Hepatocyte (in vitro differentiated cells): ENCODE measurements at regions not wholly inside any gene's neighbourhood (a gene's known extent, or its start where the extent isn't known, plus 50 kb on each side); places are given as distances from the start of the nearest gene placed in this dataset.
"Not testable (repeated sequence)": the region's sequence is repeated elsewhere in the genome, so short reads cannot be mapped to it uniquely, and the experiment has no call there.

Experiments used
- DNase-seq: peaks from one replicate; pipeline ENCODE4 v3.0.0-alpha.2; 2016; ENCODE audit warnings: low spot score
- H2AFZ ChIP-seq: fragments of 200-600 bp; sonication (generic); 2 replicates; pipeline ENCODE4 v1.6.0; 2016; ENCODE audit warnings: antibody characterized with exemption, mild to moderate bottlenecking
- H3K27ac ChIP-seq: fragments of 200-600 bp; sonication (generic); 2 replicates; pipeline ENCODE4 v1.5.1; 2016; ENCODE audit warnings: mild to moderate bottlenecking
- H3K27me3 ChIP-seq: fragments of 200-600 bp; sonication (generic); 2 replicates; pipeline ENCODE4 v1.6.1; 2016
- H3K36me3 ChIP-seq: fragments of 200-600 bp; sonication (generic); replicated peaks from 2 replicates; pipeline ENCODE4 v1.5.1; 2016; ENCODE audit warnings: low read depth; ENCODE audit not compliant: insufficient read depth
- H3K4me1 ChIP-seq: fragments of 200-600 bp; sonication (generic); 2 replicates; pipeline ENCODE4 v1.5.1; 2016; ENCODE audit warnings: mild to moderate bottlenecking, moderate library complexity; ENCODE audit not compliant: insufficient read depth
- H3K4me2 ChIP-seq: fragments of 200-600 bp; sonication (generic); 2 replicates; pipeline ENCODE4 v1.6.0; 2016
- H3K4me3 ChIP-seq: fragments of 200-600 bp; sonication (generic); 2 replicates; pipeline ENCODE4 v1.5.1; 2016; ENCODE audit warnings: mild to moderate bottlenecking
- H3K79me2 ChIP-seq: fragments of 200-600 bp; sonication (generic); 2 replicates; pipeline ENCODE4 v1.6.0; 2017; ENCODE audit warnings: mild to moderate bottlenecking
- H3K9me2 ChIP-seq: fragments of 200-600 bp; sonication (generic); replicated peaks from 2 replicates; pipeline ENCODE4 v1.6.0; 2017; ENCODE audit warnings: mild to moderate bottlenecking; ENCODE audit not compliant: insufficient read depth
- H3K9me3 ChIP-seq: fragments of 200-600 bp; sonication (generic); 2 replicates; pipeline ENCODE4 v1.5.1; 2016; ENCODE audit warnings: low read depth, mild to moderate bottlenecking
- H4K20me1 ChIP-seq: fragments of 200-600 bp; sonication (generic); 2 replicates; pipeline ENCODE4 v1.6.0; 2016; ENCODE audit warnings: mild to moderate bottlenecking; ENCODE audit not compliant: insufficient read depth, poor library complexity, severe bottlenecking
- WGBS: methylation state at CpG from one replicate; pipeline ENCODE4 v1.1.6; 2016; ENCODE audit warnings: low lambda C conversion rate; ENCODE audit errors: missing lambda C conversion rate; 5-methylcytosine and 5-hydroxymethylcytosine counted together
- TF ChIP-seq, protein P1 (sequence below): fragments of 200-600 bp; sonication (generic); IDR thresholded peaks from 2 replicates; pipeline ENCODE4 v1.5.1; 2016; ENCODE audit warnings: antibody characterized with exemption, mild to moderate bottlenecking; ENCODE audit not compliant: poor library complexity

GRCh38 chr1:120308940-120309578, 105.8 kb upstream of the NBPF8 start:
- WGBS: no CpG with 5 or more reads among the region's 1 CpG
- H2AFZ ChIP-seq, H3K36me3 ChIP-seq, H3K4me3 ChIP-seq, H3K9me3 ChIP-seq, H3K4me1 ChIP-seq, DNase-seq, H3K79me2 ChIP-seq, H3K9me2 ChIP-seq, H3K27ac ChIP-seq, H4K20me1 ChIP-seq, H3K4me2 ChIP-seq, H3K27me3 ChIP-seq: not testable (repeated sequence)

DNA sequence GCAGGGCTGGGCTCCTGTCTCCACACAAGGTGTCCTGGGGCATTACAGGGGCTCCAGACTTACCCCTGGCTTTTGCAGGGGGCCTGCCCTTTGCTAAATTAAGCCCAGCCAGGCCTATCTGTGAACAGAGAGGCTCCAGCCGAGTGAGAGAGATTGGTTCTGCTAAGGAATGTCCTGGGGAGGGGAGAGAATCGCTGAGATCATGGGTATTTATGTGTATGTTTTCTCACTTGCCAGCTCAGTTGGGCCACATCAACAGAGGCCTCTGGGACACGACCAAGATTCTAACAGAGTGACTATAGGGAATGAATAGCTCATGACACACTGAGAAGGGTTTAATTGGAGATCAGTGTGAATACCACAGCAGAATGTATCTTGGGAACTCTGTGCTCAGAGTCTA, 109.8 kb upstream of the NBPF8 start:
- H3K9me2 ChIP-seq, H4K20me1 ChIP-seq, H3K79me2 ChIP-seq, H3K9me3 ChIP-seq, H3K4me3 ChIP-seq, DNase-seq, H3K27ac ChIP-seq, H3K36me3 ChIP-seq, H2AFZ ChIP-seq, H3K4me2 ChIP-seq, H3K27me3 ChIP-seq, H3K4me1 ChIP-seq: not testable (repeated sequence)
- WGBS: no CpG with 5 or more reads among the region's 3 CpGs

GRCh38 chr1:120304341-120304740, 110.5 kb upstream of the NBPF8 start:
- H4K20me1 ChIP-seq, DNase-seq, H3K9me3 ChIP-seq, H3K4me2 ChIP-seq, H3K36me3 ChIP-seq, H3K4me1 ChIP-seq, H3K27ac ChIP-seq, H3K4me3 ChIP-seq, H3K79me2 ChIP-seq, H2AFZ ChIP-seq, H3K9me2 ChIP-seq, H3K27me3 ChIP-seq: not testable (repeated sequence)
- WGBS: no CpG with 5 or more reads among the region's 2 CpGs

DNA sequence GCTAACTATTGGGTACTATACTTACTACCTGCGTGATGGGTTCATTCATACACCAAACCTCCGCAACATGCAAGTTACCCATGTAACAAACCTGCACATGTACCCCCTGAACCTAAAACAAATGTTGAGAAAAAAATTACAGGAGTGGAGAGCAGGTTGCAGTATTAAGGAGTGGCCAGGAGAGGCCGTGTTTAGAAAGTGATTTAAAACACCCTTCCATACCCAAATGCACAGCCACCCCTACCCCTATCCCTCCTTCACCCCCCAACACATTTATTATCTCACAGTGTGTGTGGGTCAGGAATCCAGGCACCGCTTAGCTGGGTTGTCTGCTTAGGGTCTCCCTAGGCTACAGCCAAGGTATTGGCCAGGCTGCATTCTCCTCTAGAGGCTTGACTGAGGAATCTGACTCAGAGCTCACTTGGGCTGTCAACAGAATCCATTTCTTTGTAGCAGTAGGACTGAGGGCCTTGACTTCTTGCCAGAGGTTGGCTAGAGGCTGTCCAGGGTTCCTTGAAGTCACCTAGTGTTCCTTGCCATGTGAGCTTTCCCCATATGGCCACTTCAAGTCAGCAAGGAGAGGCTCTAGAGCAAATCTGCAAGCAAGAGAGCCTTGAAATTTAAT, 115.3 kb upstream of the NBPF8 start:
- H3K4me1 ChIP-seq, H3K4me3 ChIP-seq, H3K36me3 ChIP-seq, DNase-seq, H2AFZ ChIP-seq, H3K27ac ChIP-seq, H3K9me3 ChIP-seq, H3K27me3 ChIP-seq, H3K4me2 ChIP-seq, H3K9me2 ChIP-seq, H3K79me2 ChIP-seq, H4K20me1 ChIP-seq: not testable (repeated sequence)
- TF ChIP-seq, protein P1, sequence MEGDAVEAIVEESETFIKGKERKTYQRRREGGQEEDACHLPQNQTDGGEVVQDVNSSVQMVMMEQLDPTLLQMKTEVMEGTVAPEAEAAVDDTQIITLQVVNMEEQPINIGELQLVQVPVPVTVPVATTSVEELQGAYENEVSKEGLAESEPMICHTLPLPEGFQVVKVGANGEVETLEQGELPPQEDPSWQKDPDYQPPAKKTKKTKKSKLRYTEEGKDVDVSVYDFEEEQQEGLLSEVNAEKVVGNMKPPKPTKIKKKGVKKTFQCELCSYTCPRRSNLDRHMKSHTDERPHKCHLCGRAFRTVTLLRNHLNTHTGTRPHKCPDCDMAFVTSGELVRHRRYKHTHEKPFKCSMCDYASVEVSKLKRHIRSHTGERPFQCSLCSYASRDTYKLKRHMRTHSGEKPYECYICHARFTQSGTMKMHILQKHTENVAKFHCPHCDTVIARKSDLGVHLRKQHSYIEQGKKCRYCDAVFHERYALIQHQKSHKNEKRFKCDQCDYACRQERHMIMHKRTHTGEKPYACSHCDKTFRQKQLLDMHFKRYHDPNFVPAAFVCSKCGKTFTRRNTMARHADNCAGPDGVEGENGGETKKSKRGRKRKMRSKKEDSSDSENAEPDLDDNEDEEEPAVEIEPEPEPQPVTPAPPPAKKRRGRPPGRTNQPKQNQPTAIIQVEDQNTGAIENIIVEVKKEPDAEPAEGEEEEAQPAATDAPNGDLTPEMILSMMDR: peak; percentile 11
- WGBS: 75% methylated on average over 3 of the region's 4 CpGs

- H3K9me2 ChIP-seq, H3K27me3 ChIP-seq, H3K36me3 ChIP-seq, H3K79me2 ChIP-seq, H3K9me3 ChIP-seq, H3K4me1 ChIP-seq, H3K4me2 ChIP-seq, DNase-seq, H4K20me1 ChIP-seq, H2AFZ ChIP-seq, H3K27ac ChIP-seq, H3K4me3 ChIP-seq: not testable (repeated sequence)
- WGBS: no CpG with 5 or more reads among the region's 3 CpGs
These were observed 116.3 kb upstream of the NBPF8 start for GRCh38 chr1:120298487-120298886.

GRCh38 chr1:120297345-120297953, 117.4 kb upstream of the NBPF8 start:
- not testable (repeated sequence) for H3K4me2 ChIP-seq, H3K9me2 ChIP-seq, H2AFZ ChIP-seq, DNase-seq, H3K79me2 ChIP-seq, H3K36me3 ChIP-seq, H4K20me1 ChIP-seq, H3K27me3 ChIP-seq, H3K27ac ChIP-seq, H3K9me3 ChIP-seq, H3K4me1 ChIP-seq, H3K4me3 ChIP-seq
- WGBS: no CpG with 5 or more reads among the region's 3 CpGs

- no CpG with 5 or more reads among the region's 3 CpGs for WGBS
- H3K27ac ChIP-seq: not testable (repeated sequence)
These were observed 113.8 kb upstream of the SEC22B start for GRCh38 chr1:120290105-120290504.

GRCh38 chr1:120289601-120290074, 113.3 kb upstream of the SEC22B start:
- H3K4me2 ChIP-seq, H2AFZ ChIP-seq, H3K4me3 ChIP-seq, H3K79me2 ChIP-seq, H3K27ac ChIP-seq, H4K20me1 ChIP-seq, H3K36me3 ChIP-seq, DNase-seq, H3K9me2 ChIP-seq, H3K27me3 ChIP-seq, H3K9me3 ChIP-seq, H3K4me1 ChIP-seq: not testable (repeated sequence)
- no CpG with 5 or more reads among the region's 3 CpGs for WGBS

More at GRCh38 chr1:120290105-120290504, 113.8 kb upstream of the SEC22B start:
- not testable (repeated sequence) for H2AFZ ChIP-seq, H3K79me2 ChIP-seq, H3K4me1 ChIP-seq, H4K20me1 ChIP-seq, H3K27me3 ChIP-seq, H3K4me3 ChIP-seq, H3K9me2 ChIP-seq, DNase-seq, H3K4me2 ChIP-seq, H3K9me3 ChIP-seq, H3K36me3 ChIP-seq
